HG03469 (cell line): ENCODE measurements at regions not wholly inside any gene's neighbourhood (a gene's known extent, or its start where the extent isn't known, plus 50 kb on each side); places are given as distances from the start of the nearest gene placed in this dataset.

Experiments used
- ATAC-seq: cut with Tn5 transposase; IDR thresholded peaks from one replicate; pipeline ENCODE4 v1.9.1; 2021; ENCODE audit warnings: mild to moderate bottlenecking, moderate library complexity, moderate number of reproducible peaks; ENCODE audit not compliant: unreplicated experiment

- no peak for ATAC-seq
Measured at GRCh38 chr17:79216391-79216790, 141.8 kb downstream of the ENGASE start.

DNA sequence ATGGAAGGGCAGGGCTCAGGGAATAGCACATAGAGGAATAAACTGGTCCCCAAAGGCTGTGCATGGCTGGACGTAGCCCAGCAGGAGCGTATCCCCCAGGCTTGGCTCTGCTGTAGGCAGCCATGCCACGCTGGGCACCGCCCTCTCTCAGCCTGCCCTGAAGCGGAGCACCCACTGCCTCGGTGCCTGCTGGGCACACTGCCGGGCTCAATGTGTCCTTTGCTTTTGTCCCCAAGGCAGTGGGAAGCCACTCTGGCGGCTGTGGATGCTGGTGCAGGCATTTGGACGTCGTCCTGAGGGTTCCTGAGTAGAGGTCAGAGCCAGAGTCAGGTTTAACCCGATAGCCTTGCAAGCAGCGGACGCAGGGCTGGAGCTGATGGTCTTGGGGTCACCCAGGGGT lies 141.0 kb downstream of the ENGASE start:
- no peak for ATAC-seq

DNA sequence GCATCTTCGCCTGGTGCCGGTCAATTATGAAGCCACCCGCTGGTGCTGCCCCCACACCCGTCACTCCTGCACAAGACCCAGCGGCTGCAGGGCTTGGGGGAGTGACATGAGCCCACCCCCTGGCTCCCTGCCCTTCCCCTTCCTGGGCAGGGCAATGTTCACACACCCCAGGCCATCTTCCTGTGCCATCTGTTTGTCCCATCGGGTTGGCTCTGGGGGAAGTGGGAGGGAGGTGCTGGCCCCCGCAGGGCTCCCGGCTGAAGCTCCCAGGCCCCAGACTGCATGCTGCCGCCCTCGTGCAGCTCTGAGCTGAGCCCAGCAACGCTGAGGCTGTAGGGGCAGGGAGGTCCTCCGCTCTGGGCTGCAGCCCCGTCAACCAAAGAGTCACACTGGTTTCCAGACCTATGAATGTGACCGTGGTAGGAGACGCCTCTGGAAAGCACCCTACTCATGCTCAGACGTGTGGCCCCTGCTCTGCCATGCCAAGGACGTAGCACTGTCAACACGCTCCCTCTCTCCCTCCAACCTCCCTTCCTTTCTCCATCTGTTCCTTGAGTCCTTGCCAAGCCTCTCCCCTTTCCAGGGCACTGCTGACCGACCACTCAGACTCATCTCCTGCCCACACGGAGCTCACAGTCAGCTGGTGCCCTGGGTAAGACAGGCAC lies 140.4 kb downstream of the ENGASE start:
- ATAC-seq: no peak

DNA sequence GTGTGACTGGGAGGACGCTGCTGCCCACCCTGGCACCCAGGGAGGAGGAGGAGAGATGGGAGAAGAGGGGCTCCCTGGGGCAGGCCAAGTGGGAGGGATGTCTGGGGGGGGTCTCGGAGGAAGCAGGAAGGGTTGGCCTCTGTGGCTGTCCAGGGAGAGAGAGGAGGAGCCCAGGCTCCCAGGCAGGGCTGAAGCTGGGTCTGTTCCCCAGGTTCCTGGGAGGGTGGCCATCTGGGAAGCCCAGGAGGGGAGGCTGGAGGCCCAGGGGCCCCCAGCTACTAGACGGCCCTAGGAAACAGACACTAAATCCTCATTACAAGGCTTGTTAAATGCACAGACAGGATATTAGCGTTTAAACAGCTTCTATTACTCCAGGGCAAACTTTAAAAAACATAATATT lies 139.8 kb downstream of the ENGASE start:
- no peak for ATAC-seq

DNA sequence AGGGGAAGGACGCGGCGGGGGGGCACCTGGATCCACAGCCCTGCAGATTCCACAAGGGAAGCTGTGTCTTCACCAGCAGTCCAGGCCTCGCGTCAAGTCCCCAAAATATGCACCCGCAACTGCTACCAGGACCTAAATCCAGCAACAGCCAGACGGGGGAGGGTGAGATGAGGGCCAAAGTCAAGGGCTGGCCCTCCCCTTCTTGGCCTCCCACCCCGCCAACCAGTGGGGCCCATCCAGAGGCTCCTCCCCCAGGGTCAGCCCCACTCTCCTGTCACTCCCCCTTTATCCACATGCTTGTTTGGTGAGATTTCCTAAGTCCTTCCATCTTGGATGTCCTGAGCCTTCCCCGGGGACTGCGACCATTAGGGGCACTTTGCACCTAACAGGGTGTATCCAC lies 138.7 kb downstream of the ENGASE start:
- no peak for ATAC-seq

DNA sequence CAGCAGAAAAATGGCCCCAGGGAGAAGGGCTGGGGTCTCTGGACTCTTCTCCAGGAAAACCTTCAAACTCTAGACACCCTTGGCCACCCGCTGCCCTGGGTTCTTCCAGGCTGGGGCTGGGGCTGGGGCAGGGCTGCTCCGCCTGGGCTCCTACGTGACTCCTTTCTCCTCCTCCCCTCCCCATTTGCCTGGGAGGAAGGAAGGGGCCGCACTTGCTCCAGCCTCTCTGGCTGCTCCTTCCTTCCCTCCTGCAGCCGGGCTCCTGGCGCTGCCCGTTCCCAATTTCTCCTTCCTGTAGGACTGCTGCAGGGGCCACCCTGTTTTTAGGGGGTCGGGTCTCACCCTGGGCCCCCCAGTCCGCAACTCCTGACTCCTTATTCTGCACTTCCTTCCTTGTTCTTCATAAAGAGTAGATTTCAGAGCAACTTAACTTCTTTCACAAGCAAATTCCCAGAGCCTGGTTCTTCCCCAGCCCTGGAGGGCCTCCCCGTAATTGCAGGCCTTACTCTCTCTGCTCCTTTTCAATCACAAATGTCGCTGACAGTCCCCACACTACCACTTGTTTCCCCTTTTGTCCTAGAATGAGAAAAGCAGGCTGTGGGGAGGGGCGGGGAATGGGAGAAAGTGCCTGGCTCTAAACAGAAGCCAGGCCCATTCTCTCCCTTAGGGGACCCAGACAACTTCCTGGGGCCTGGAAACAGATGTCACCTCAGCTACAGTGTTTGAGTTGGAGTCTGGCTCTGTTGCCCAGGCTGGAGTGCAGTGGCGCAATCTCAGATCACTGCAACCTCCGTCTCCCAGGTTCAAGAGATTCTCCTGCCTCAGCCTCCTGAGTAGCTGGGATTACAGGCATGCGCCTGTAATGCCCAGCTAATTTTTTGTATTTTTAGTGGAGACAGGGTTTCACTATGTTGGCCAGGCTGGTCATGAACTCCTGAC lies 137.8 kb downstream of the ENGASE start:
- no peak for ATAC-seq

DNA sequence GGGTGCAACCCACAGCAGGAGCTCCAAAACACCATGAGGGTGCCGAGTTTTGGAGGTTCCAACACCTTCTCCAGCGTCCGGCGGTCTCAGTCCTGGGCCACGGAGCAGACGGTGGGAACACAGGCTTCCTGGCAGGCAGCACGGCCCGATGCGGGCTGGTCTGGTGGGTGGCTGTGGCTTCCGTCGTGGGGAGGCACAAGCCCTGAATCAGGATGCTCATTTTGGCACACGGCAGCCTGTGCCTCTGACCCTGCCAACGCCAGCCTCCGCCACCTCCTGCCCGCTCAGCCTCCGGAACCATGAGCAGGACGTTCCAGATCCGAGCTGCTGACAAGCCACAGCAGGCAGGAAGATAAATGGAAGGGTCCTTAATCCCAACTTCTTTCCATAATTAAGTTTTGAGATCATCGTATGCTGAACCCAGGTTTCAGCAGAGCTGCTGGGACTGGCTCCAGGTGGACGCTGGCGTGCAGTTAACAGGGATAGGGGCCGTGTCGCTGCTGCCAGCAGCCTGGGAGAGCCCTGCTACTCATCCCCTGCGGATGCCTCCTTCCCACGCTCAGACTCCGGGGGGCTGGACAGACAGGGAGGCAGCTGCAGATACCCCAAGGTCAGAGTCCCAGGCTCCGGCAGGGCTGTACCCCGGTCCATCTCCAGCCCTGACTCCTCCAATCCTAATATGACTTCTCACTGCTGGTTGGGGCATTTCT lies 136.6 kb downstream of the ENGASE start:
- ATAC-seq: no peak

DNA sequence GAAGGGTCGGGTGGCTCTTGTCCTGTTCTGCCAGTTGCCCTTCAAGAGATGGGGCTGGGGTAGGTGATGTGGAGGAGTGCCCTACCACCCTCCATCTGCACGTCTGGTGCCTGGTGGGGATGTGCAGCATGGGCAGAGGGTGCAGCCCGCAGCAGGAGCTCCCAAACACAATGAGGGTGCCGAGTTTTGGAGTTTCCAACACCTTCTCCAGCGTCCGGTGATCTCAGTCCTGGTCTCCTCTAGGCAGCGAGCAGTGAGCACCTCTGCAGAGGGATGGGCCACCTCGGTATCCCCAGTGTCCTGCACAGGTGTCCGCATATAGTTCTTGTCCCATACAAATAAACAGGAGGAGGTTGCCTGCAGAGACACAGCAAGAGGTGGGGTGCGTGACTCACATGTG lies 136.0 kb downstream of the ENGASE start:
- ATAC-seq: no peak

DNA sequence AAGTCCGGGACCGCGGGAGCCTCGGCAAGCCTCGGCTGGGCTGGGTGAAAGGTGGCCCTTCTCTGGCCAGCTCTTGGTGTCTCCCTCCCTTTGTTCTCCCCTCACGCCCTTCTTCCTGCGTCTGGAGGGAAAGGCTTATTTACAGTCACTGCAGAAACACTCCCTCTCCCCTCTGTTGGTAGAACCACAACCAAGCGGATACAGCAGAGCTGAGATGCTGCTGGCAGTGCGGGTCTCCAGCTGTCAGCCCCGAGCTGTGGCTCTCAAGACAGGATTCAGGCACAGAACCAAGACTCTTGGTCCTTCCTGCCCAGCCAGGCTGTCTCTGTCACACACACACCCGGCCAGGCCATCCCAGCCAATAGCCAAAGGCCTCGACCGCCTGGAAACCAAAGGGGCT lies 133.3 kb downstream of the ENGASE start:
- ATAC-seq: no peak

DNA sequence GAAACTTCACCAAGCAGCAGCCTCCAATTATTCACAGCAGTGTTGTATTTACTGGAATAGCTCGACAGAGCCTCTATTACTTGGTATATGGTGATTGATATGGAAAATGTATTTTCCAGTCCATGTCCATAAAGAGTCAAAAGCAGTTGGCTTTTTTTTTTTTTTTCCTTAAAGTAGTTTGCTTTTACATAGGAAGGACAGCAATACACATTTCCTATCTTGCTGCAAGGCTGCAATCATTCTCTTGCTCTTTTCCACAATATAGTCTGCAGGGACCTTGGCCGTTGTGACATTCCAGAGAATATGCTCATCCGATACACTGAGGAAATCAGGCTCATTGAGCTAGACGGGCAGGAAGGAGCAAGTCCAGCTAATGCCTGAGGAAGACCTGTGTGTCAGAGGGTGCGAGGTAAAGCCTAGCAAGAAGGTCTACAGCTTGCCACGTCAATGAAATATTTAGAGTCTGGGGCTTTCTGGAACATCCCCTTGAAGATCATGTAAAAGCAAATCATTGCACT lies 131.1 kb downstream of the ENGASE start:
- ATAC-seq: no peak

DNA sequence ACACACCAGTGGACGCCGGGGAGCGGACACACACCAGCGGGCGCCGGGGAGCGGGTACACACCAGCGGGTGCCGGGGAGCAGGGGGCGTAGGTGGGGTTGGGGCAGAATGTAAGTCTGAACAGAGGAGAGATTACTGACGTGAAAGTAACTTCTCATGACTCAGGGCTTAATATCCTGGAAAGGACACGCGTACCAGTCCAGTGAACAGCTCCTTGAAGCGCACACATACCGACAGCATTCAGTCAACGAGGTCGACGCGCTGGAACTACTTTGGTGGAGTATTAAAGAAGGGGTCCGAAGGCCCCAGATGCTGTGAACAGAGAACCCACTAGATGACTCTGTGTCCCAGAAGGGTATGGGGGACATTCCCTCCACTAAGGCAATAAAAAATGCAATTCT lies 129.6 kb downstream of the ENGASE start:
- ATAC-seq: no peak

- no peak for ATAC-seq
Measured at GRCh38 chr17:79203657-79204056, 129.0 kb downstream of the ENGASE start.

DNA sequence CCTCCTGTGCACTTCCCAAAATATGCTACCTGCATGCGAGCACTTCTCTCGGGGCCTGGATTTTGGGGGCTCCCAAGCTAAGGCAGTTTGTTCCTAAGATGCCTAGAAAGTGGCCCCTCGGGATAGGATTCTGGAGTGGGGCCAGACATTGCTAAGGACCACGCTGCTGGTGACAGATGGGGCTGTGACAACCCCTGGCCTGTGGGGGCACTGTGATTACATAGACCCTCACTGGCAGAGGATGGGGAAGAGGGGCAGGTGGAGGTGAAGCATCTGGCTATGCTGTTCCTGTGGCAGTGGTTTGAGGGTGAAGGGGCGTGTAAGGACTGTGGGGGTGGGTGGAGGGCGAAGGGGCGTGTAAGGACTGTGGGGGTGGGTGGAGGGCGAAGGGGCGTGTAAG lies 128.4 kb downstream of the ENGASE start:
- no peak for ATAC-seq

DNA sequence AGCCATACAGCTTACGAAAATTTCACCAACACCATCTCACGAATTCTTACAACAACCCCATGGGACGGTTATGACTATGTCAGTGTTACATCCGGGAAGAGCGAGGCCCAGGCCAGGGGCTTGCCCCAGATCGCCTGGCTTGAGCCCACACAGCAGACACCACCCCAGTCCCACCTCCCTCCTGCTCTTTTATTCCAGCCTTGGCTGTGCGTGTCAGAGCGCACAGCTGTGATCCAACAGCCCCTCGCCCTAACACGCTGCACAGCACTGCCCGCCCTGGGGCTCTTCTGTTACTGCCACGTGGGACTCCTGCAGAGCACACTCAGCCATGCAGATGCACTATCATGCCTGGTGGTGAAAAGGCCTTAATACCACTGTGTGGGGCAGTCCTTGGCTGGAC lies 127.9 kb downstream of the ENGASE start:
- ATAC-seq: no peak

DNA sequence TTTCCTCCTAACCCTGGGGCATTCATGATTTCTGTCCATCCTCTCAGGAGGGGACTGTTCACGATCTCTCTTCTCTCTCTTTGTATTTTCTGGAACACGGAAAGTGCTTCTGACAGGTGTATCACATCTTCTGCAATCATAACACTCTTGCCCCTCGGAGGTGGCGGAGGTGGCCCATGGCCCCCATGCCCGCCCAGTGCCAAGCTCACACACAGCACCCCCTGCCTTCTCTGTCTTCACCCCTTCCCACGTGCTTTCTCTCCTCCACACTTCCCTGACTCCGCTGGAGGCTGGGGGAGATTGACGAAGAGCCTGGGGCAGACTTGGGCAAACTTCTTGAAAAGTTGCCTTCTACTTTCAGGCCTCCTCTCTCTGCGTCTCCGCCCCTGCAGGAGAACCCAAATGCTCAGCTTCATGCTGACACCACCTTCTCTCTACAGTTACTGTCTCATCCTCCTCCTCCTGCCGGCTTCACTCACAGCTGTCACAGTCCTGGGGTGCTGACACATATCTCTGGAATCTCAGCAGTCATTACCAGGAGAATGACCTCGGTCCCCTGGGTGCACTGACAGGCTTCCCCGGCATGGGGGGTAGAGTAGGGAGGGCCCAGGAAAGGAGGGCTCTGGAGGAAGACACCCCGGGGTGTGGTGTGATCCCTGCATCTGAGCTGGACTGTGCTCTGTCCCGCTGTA lies 127.1 kb downstream of the ENGASE start:
- no peak for ATAC-seq

DNA sequence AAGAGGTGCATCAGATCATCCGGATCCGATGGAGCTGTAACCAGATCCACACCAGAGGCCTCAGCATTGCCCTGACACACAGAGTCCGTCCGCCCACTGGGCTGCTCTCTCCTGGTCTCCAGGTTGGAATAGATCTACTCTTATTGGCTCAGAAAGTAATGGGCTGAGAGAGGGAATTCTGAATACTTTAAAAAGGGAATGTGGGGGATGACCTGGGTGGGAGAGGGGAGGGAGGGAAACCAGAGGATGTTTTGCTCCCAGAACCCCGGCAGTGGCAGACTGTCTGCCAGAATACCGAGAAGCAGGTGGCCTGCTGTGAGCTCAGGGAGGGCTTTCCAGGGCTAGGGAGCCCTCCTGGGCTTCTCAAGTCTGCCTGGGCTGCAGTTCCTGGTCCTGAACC lies 126.5 kb downstream of the ENGASE start:
- no peak for ATAC-seq

GRCh38 chr17:79196913-79197312 lies 122.3 kb downstream of the ENGASE start:
- ATAC-seq: no peak

DNA sequence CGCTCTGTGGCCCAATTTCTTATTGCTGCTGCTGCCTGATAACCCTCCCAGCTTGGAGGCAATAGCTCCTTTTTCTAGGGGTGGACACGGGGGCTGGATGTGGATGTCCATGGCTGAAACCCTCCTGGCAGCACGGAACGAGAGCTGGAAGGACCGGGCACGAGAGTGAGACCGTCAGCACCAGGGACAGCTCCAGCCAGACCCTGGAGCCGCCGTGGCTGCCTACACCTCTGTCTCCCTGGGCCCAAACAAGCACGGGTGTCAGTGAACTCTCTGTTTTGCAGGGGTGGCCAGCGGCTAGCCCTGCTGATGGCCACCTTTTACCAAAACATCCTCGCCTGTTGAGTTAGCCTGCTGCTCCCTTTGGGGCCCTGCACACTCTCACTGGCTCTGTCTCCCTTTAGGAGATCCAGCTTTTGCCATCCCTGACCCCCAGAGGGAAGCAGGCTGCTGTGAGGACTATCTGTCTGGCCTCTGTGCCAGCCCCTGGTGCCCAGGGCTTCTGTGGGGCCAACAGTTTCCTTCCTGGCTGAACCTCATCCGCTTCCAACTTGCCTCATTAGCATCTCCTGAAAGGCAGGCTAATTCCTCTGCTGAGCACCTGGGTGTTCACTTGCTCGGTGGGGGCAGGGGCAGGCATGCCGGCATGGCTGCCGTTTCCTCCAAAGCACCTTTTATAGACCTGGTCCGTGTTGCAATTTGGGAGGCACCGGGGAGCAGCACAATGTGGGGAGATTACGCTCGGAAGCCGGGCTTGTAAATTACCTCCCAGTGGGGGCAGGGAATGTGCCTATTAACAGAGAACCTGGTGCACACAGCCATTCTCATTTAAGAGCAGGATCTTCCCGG lies 118.1 kb downstream of the ENGASE start:
- no peak for ATAC-seq

GRCh38 chr17:79191270-79191934 lies 116.8 kb downstream of the ENGASE start:
- ATAC-seq: no peak
